ENCODE measurements at regions not wholly inside any gene's neighbourhood (a gene's known extent, or its start where the extent isn't known, plus 50 kb on each side); places are given as distances from the start of the nearest gene placed in this dataset.
A peak's percentile ranks its signal among the peaks of the same experiment; 100 is the strongest.
"Not testable (repeated sequence)": the region's sequence is repeated elsewhere in the genome, so short reads cannot be mapped to it uniquely, and the experiment has no call there.

- ATAC-seq (peak; percentile 75), DNase-seq (ENCODE audit: low spot score) (no peak)
- intact Hi-C loops (cut with DNase I), result no loop called here
Observed at GRCh38 chr6:82617648-82618047, 254.0 kb downstream of the TPBG start.

- ATAC-seq (no peak), DNase-seq (ENCODE audit: low spot score) (no peak)
- intact Hi-C loops (cut with DNase I), result no loop called here
Observed at GRCh38 chr6:82619573-82619972, 256.0 kb downstream of the TPBG start.

- DNase-seq (ENCODE audit: low spot score), result no peak
- intact Hi-C loops (cut with DNase I), result no loop called here
- ATAC-seq, result no peak
Observed at GRCh38 chr6:82622461-82622860, 258.8 kb downstream of the TPBG start.

GRCh38 chr6:82624251-82624650 is 260.6 kb downstream of the TPBG start:
- DNase-seq (ENCODE audit: low spot score) (no peak), ATAC-seq (no peak)
- intact Hi-C loops (cut with DNase I), result no loop called here

GRCh38 chr6:82626946-82627345 is 263.3 kb downstream of the TPBG start:
- DNase-seq (ENCODE audit: low spot score); ATAC-seq; intact Hi-C loops (cut with DNase I): not testable (repeated sequence)

GRCh38 chr6:82629921-82630320 is 266.3 kb downstream of the TPBG start:
- ATAC-seq (no peak), DNase-seq (ENCODE audit: low spot score) (no peak)
- intact Hi-C loops (cut with DNase I), result no loop called here

GRCh38 chr6:82641677-82642076 is 278.1 kb downstream of the TPBG start:
- intact Hi-C loops (cut with DNase I), result no loop called here
- ATAC-seq, result no peak
- DNase-seq (ENCODE audit: low spot score), result no peak

- DNase-seq (ENCODE audit: low spot score) (no peak), ATAC-seq (no peak)
- intact Hi-C loops (cut with DNase I), result no loop called here
Observed at GRCh38 chr6:82645536-82646230, 282.1 kb downstream of the TPBG start.

GRCh38 chr6:82646231-82646615 is 282.6 kb downstream of the TPBG start:
- no peak for DNase-seq (ENCODE audit: low spot score)
- ATAC-seq, result no peak
- intact Hi-C loops (cut with DNase I), result no loop called here

GRCh38 chr6:82651845-82652335 is 288.3 kb downstream of the TPBG start:
- intact Hi-C loops (cut with DNase I), result no loop called here
- no peak for DNase-seq (ENCODE audit: low spot score)
- no peak for ATAC-seq

- no peak for DNase-seq (ENCODE audit: low spot score)
- intact Hi-C loops (cut with DNase I), result no loop called here
- ATAC-seq, result no peak
Observed at GRCh38 chr6:82679232-82679631, 315.6 kb downstream of the TPBG start.

- intact Hi-C loops (cut with DNase I), result no loop called here
- DNase-seq (ENCODE audit: low spot score) (no peak), ATAC-seq (no peak)
Observed at GRCh38 chr6:82680192-82680591, 316.6 kb downstream of the TPBG start.

GRCh38 chr6:82681119-82681714 is 317.6 kb downstream of the TPBG start:
- intact Hi-C loops (cut with DNase I), result no loop called here
- ATAC-seq (no peak), DNase-seq (ENCODE audit: low spot score) (no peak)

- intact Hi-C loops (cut with DNase I), result no loop called here
- no peak for DNase-seq (ENCODE audit: low spot score)
- ATAC-seq, result no peak
Observed at GRCh38 chr6:82686719-82687118, 323.1 kb downstream of the TPBG start.

- ATAC-seq (no peak), DNase-seq (ENCODE audit: low spot score) (no peak)
- intact Hi-C loops (cut with DNase I), result no loop called here
Observed at GRCh38 chr6:82687855-82688254, 324.2 kb downstream of the TPBG start.

- no peak for DNase-seq (ENCODE audit: low spot score)
- ATAC-seq, result no peak
- intact Hi-C loops (cut with DNase I), result no loop called here
Observed at GRCh38 chr6:82690283-82690682, 326.7 kb downstream of the TPBG start.

GRCh38 chr6:82691997-82692396 is 328.4 kb downstream of the TPBG start:
- DNase-seq (ENCODE audit: low spot score) (no peak), ATAC-seq (no peak)
- intact Hi-C loops (cut with DNase I), result no loop called here

- no peak for DNase-seq (ENCODE audit: low spot score)
- intact Hi-C loops (cut with DNase I), result no loop called here
- no peak for ATAC-seq
Observed at GRCh38 chr6:82693094-82693493, 329.5 kb downstream of the TPBG start.

GRCh38 chr6:82701341-82701740 is 337.7 kb downstream of the TPBG start:
- no peak for ATAC-seq
- intact Hi-C loops (cut with DNase I), result no loop called here
- no peak for DNase-seq (ENCODE audit: low spot score)

GRCh38 chr6:82702574-82702973 is 339.0 kb downstream of the TPBG start:
- DNase-seq (ENCODE audit: low spot score) (no peak), ATAC-seq (no peak)
- intact Hi-C loops (cut with DNase I), result no loop called here

GRCh38 chr6:82703230-82703629 is 339.6 kb downstream of the TPBG start:
- intact Hi-C loops (cut with DNase I), result no loop called here
- no peak for ATAC-seq
- no peak for DNase-seq (ENCODE audit: low spot score)
